GM23338 (cell line): ENCODE measurements at regions not wholly inside any gene's neighbourhood (a gene's known extent, or its start where the extent isn't known, plus 50 kb on each side); places are given as distances from the start of the nearest gene placed in this dataset.

Source experiments
- ATAC-seq: fragments of 200-7000 bp; cut with Tn5 transposase; 3 replicates; pipeline ENCODE4 v1.9.1; 2020
- DNase-seq: peaks from one replicate; pipeline ENCODE4 v3.0.0-alpha.2; 2015; ENCODE audit warnings: low spot score
- H2AFZ ChIP-seq: fragments of 200-600 bp; sonication (generic); 2 replicates; pipeline ENCODE4 v1.8.0; 2016; ENCODE audit warnings: antibody characterized with exemption, mild to moderate bottlenecking, moderate library complexity
- H3F3A ChIP-seq: fragments of 200-600 bp; sonication (generic); replicated peaks from 2 replicates; pipeline ENCODE4 v1.8.0; 2017; ENCODE audit warnings: antibody characterized with exemption, mixed run types, low read depth
- H3K27ac ChIP-seq: fragments of 200-600 bp; sonication (generic); 2 replicates; pipeline ENCODE4 v1.6.1; 2016; ENCODE audit warnings: low read depth
- H3K27me3 ChIP-seq: fragments of 200-600 bp; sonication (generic); 2 replicates; pipeline ENCODE4 v1.8.0; 2016; ENCODE audit warnings: mild to moderate bottlenecking, mixed run types, moderate library complexity; ENCODE audit not compliant: insufficient read depth
- H3K36me3 ChIP-seq: fragments of 200-600 bp; sonication (generic); 2 replicates; pipeline ENCODE4 v1.8.0; 2016; ENCODE audit warnings: mild to moderate bottlenecking; ENCODE audit not compliant: insufficient read depth
- H3K4me1 ChIP-seq: fragments of 200-600 bp; sonication (generic); 2 replicates; pipeline ENCODE4 v1.8.0; 2016; ENCODE audit warnings: mild to moderate bottlenecking, moderate library complexity; ENCODE audit not compliant: insufficient read depth
- H3K4me2 ChIP-seq: fragments of 200-600 bp; sonication (generic); 2 replicates; pipeline ENCODE4 v1.7.1; 2017; ENCODE audit warnings: mixed run types
- H3K4me3 ChIP-seq: fragments of 200-600 bp; sonication (generic); 2 replicates; pipeline ENCODE4 v1.6.1; 2016; ENCODE audit warnings: mixed run types
- H3K79me2 ChIP-seq: fragments of 200-600 bp; sonication (generic); replicated peaks from 2 replicates; pipeline ENCODE4 v1.8.0; 2017; ENCODE audit warnings: mild to moderate bottlenecking; ENCODE audit not compliant: insufficient read depth
- H3K9me2 ChIP-seq: fragments of 200-600 bp; sonication (generic); 2 replicates; pipeline ENCODE4 v1.8.0; 2017; ENCODE audit not compliant: insufficient read depth
- H4K20me1 ChIP-seq: fragments of 200-600 bp; sonication (generic); replicated peaks from 2 replicates; pipeline ENCODE4 v1.8.0; 2017; ENCODE audit warnings: mild to moderate bottlenecking; ENCODE audit not compliant: insufficient read depth
- H3K27ac Mint-ChIP-seq: 2 replicates; pipeline ENCODE4 v1.8.0; 2020; ENCODE audit warnings: inconsistent platforms, mild to moderate bottlenecking, moderate library complexity, mixed read lengths
- H3K27me3 Mint-ChIP-seq: 3 replicates; pipeline ENCODE4 v1.8.0; 2022; ENCODE audit warnings: low read depth, mild to moderate bottlenecking, moderate library complexity, mixed read lengths, inconsistent platforms; ENCODE audit not compliant: insufficient read depth, poor library complexity
- H3K36me3 Mint-ChIP-seq: 3 replicates; pipeline ENCODE4 v1.8.0; 2021; ENCODE audit warnings: low read depth, mild to moderate bottlenecking, inconsistent platforms, moderate library complexity, mixed read lengths
- H3K4me1 Mint-ChIP-seq: 3 replicates; pipeline ENCODE4 v1.8.0; 2020; ENCODE audit warnings: mild to moderate bottlenecking, inconsistent platforms, mixed read lengths
- H3K4me3 Mint-ChIP-seq: 3 replicates; pipeline ENCODE4 v1.8.0; 2021; ENCODE audit warnings: moderate library complexity, mild to moderate bottlenecking, inconsistent platforms, mixed read lengths
- H3K9me3 Mint-ChIP-seq: 3 replicates; pipeline ENCODE4 v1.8.0; 2020; ENCODE audit warnings: moderate library complexity, mild to moderate bottlenecking, inconsistent platforms, mixed read lengths
- CTCF ChIP-seq, 2 experiments: fragments of 200-600 bp in 1 of 2; sonication (generic) in 1 of 2; conservative IDR thresholded peaks; 2 replicates each; pipeline versions ENCODE4 v1.5.1 to v1.6.1; 2016 to 2017; ENCODE audit warnings: antibody characterized with exemption in 2 of 2, low read depth in 2 of 2, mild to moderate bottlenecking in 2 of 2, moderate library complexity in 1 of 2
- EZH2 ChIP-seq: fragments of 200-600 bp; sonication (generic); IDR thresholded peaks from one replicate; pipeline ENCODE4 v1.8.0; 2017; ENCODE audit warnings: antibody characterized with exemption, mild to moderate bottlenecking, low read depth; ENCODE audit not compliant: unreplicated experiment
- JUNB ChIP-seq: IDR thresholded peaks from one replicate; pipeline ENCODE4 v1.6.1; 2016; ENCODE audit warnings: antibody characterized with exemption; ENCODE audit not compliant: unreplicated experiment
- STAT1 ChIP-seq: IDR thresholded peaks from one replicate; pipeline ENCODE4 v1.6.1; 2016; ENCODE audit warnings: antibody characterized with exemption; ENCODE audit not compliant: unreplicated experiment
- ZNF114 ChIP-seq: fragments of 250-450 bp; sonication (Bioruptor Pico); IDR thresholded peaks from 2 replicates; pipeline ENCODE4 v1.5.0; 2020; ENCODE audit warnings: mild to moderate bottlenecking, moderate library complexity
- ZNF331 ChIP-seq: fragments of 250-450 bp; sonication (Bioruptor Pico); IDR thresholded peaks from 2 replicates; pipeline ENCODE4 v1.5.0; 2020; ENCODE audit warnings: low read depth, mild to moderate bottlenecking, moderate library complexity
- ZNF462 ChIP-seq: fragments of 250-450 bp; sonication (Bioruptor Pico); IDR thresholded peaks from 2 replicates; pipeline ENCODE4 v1.5.0; 2020; ENCODE audit warnings: mild to moderate bottlenecking, moderate library complexity

GRCh38 chr1:88529581-88529980, 154.5 kb upstream of the PKN2 start:
- Mint-ChIP-seq H3K4me1 (peaks cover 3% of the 10 kb centered on the region; the same call in 1 of the 3 replicates), H3K27me3 (no peaks in the 10 kb centered on the region), H3K9me3 (no peaks in the 10 kb centered on the region), H3K4me3 (no peak overlapping the region), H3K36me3 (no peaks in the 10 kb centered on the region), H3K27ac (no peak overlapping the region)
- H3K9me2 ChIP-seq: no peaks in the 10 kb centered on the region
- H3K27ac ChIP-seq: no peak overlapping the region
- H3K79me2 ChIP-seq: no peaks in the 10 kb centered on the region
- DNase-seq (no peak), ATAC-seq (no peak)
- H2AFZ ChIP-seq: peak overlapping the region; percentile 33; the same call in 1 of the 2 replicates
- no peaks in the 10 kb centered on the region for H3F3A ChIP-seq
- H3K4me2 ChIP-seq: no peak overlapping the region
- H3K4me1 ChIP-seq: no peaks in the 10 kb centered on the region
- no peaks in the 10 kb centered on the region for H3K27me3 ChIP-seq
- H4K20me1 ChIP-seq: no peaks in the 10 kb centered on the region
- 0 out of 2 replicates have a peak, but pooled peaks cover 2% of the 10 kb centered on the region for H3K36me3 ChIP-seq
- TF ChIP-seq ZNF462 (no peak), ZNF331 (CRISPR knock-in tag) (no peak), STAT1 (no peak), JUNB (no peak), ZNF114 (CRISPR knock-in tag) (no peak), EZH2 (no peak), CTCF (conservative IDR thresholded peaks at IDR 0.05; ENCODE audit: low read depth in 2 of 2) (no peak)
- no peak overlapping the region for H3K4me3 ChIP-seq
